WTC11 (cell line): ENCODE measurements at regions not wholly inside any gene's neighbourhood (a gene's known extent, or its start where the extent isn't known, plus 50 kb on each side); places are given as distances from the start of the nearest gene placed in this dataset.

Experiments used
- ATAC-seq: fragments of 200-7000 bp; cut with Tn5 transposase; 2 replicates; pipeline ENCODE4 v1.10.0; 2021; ENCODE audit warnings: mild to moderate bottlenecking, moderate library complexity
- CTCF ChIA-PET: fragments of 300-600 bp; sonication (Branson Sonifier 250); formaldehyde crosslinking; loops from one replicate; lab custom pipeline; 2021; ENCODE audit warnings: antibody characterized with exemption; lab: Charles Lee
- POLR2A ChIA-PET: fragments of 350-600 bp; sonication (Branson Sonifier 250); formaldehyde crosslinking; loops from one replicate; lab custom pipeline; 2021; ENCODE audit warnings: antibody characterized with exemption; lab: Charles Lee
- DNase-seq: peaks from one replicate; pipeline ENCODE4 v3.0.0; 2021; ENCODE audit warnings: low spot score
- H3K27ac Mint-ChIP-seq: 2 replicates; pipeline ENCODE4 v1.8.0; 2021; ENCODE audit warnings: mixed read lengths
- H3K27me3 Mint-ChIP-seq: 2 replicates; pipeline ENCODE4 v1.8.0; 2021; ENCODE audit warnings: low read depth, mild to moderate bottlenecking, moderate library complexity, mixed read lengths
- H3K36me3 Mint-ChIP-seq: 2 replicates; pipeline ENCODE4 v1.8.0; 2021; ENCODE audit warnings: mixed read lengths
- H3K4me1 Mint-ChIP-seq: 2 replicates; pipeline ENCODE4 v1.8.0; 2022; ENCODE audit warnings: mixed read lengths
- H3K4me3 Mint-ChIP-seq: 2 replicates; pipeline ENCODE4 v1.8.0; 2021; ENCODE audit warnings: mild to moderate bottlenecking, moderate library complexity, mixed read lengths
- H3K9me3 Mint-ChIP-seq: 2 replicates; pipeline ENCODE4 v1.8.0; 2021; ENCODE audit warnings: mixed read lengths
- ATF3 ChIP-seq: sonication (generic); formaldehyde crosslinking; conservative IDR thresholded peaks from 2 replicates; pipeline ENCODE4 v1.8.1; 2022; ENCODE audit warnings: mild to moderate bottlenecking, missing genetic modification reagents
- CREB1 ChIP-seq: sonication (generic); formaldehyde crosslinking; IDR thresholded peaks from 2 replicates; pipeline ENCODE4 v1.8.0; 2023; ENCODE audit warnings: mild to moderate bottlenecking, missing genetic modification reagents
- E2F1 ChIP-seq: sonication (generic); formaldehyde crosslinking; IDR thresholded peaks from 2 replicates; pipeline ENCODE4 v1.8.0; 2022; ENCODE audit warnings: mild to moderate bottlenecking, missing genetic modification reagents
- FOXP1 ChIP-seq: sonication (generic); formaldehyde crosslinking; IDR thresholded peaks from 2 replicates; pipeline ENCODE4 v1.8.0; 2022; ENCODE audit warnings: missing genetic modification reagents, mild to moderate bottlenecking, moderate library complexity, borderline replicate concordance
- NR3C1 ChIP-seq: sonication (generic); formaldehyde crosslinking; conservative IDR thresholded peaks from 2 replicates; pipeline ENCODE4 v1.8.1; 2023; ENCODE audit warnings: low read depth, mild to moderate bottlenecking, missing genetic modification reagents
- RORB ChIP-seq: fragments of 250-450 bp; sonication (Bioruptor Pico); IDR thresholded peaks from 2 replicates; pipeline ENCODE4 v1.9.0; 2021; ENCODE audit warnings: mild to moderate bottlenecking
- SMAD3 ChIP-seq: sonication (generic); formaldehyde crosslinking; IDR thresholded peaks from 2 replicates; pipeline ENCODE4 v1.8.0; 2022; ENCODE audit warnings: missing genetic modification reagents, mild to moderate bottlenecking, borderline replicate concordance
- SMAD4 ChIP-seq: sonication (generic); formaldehyde crosslinking; IDR thresholded peaks from 2 replicates; pipeline ENCODE4 v1.8.0; 2022; ENCODE audit warnings: mild to moderate bottlenecking, missing genetic modification reagents
- STAT6 ChIP-seq: sonication (generic); formaldehyde crosslinking; conservative IDR thresholded peaks from 2 replicates; pipeline ENCODE4 v1.8.1; 2023; ENCODE audit warnings: mild to moderate bottlenecking, low read depth, missing genetic modification reagents, moderate library complexity
- TEAD1 ChIP-seq: sonication (generic); formaldehyde crosslinking; IDR thresholded peaks from 2 replicates; pipeline ENCODE4 v1.8.0; 2022; ENCODE audit warnings: mild to moderate bottlenecking, missing genetic modification reagents
- ZNF121 ChIP-seq: sonication (generic); formaldehyde crosslinking; IDR thresholded peaks from 2 replicates; pipeline ENCODE4 v1.8.0; 2023; ENCODE audit warnings: missing genetic modification reagents
- ZNF219 ChIP-seq: sonication (generic); formaldehyde crosslinking; IDR thresholded peaks from 2 replicates; pipeline ENCODE4 v1.8.0; 2023; ENCODE audit warnings: missing genetic modification reagents, mild to moderate bottlenecking, borderline replicate concordance
- ZNF232 ChIP-seq: sonication (generic); formaldehyde crosslinking; IDR thresholded peaks from 2 replicates; pipeline ENCODE4 v1.8.0; 2022; ENCODE audit warnings: mild to moderate bottlenecking, missing genetic modification reagents
- ZNF416 ChIP-seq: fragments of 250-450 bp; sonication (Bioruptor Pico); IDR thresholded peaks from 2 replicates; pipeline ENCODE4 v1.9.0; 2021; ENCODE audit warnings: mild to moderate bottlenecking, inconsistent platforms
- TF ChIP-seq, protein P1 (sequence below): sonication (generic); formaldehyde crosslinking; IDR thresholded peaks from 2 replicates; pipeline ENCODE4 v1.8.0; 2022; ENCODE audit warnings: mild to moderate bottlenecking, missing genetic modification reagents

DNA sequence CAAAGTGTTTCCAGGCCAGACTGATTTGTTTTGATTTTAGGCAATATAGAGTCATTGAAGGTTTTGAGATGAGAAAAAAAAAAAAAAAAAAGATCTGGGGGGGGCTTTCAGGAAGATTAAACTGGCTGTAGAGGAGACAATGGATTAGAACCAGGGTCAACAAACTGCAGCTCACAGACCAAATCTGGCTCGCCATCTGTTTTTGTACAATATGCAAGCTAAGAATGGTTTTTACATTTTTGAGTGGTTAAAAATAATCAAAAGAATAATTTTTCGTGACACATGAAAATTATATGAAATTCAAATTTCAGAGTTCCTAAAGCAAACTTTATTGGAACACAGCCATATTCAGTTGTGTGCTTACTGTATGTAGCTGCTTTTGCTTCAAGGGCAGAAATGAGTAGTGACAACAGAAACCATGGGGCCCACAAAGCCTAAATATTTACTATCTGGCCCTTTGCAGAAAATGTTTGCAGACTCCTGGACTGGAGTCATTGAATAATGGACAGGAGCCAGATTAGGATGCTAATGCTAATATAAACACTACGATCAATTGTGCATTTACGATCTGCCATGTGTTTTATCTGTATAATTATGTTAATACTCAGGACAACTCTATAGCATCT lies 375.7 kb upstream of the DAB1 start:
- Mint-ChIP-seq H3K4me1 (peaks cover 20% of the 10 kb centered on the region), H3K36me3 (no peaks in the 10 kb centered on the region), H3K4me3 (no peak overlapping the region), H3K27ac (no peak overlapping the region), H3K9me3 (0 out of 2 replicates have a peak, but pooled peaks cover 3% of the 10 kb centered on the region), H3K27me3 (no peaks in the 10 kb centered on the region)
- no peak for TF ChIP-seq TEAD1 (CRISPR knock-in tag)
- TF ChIP-seq, protein P1, sequence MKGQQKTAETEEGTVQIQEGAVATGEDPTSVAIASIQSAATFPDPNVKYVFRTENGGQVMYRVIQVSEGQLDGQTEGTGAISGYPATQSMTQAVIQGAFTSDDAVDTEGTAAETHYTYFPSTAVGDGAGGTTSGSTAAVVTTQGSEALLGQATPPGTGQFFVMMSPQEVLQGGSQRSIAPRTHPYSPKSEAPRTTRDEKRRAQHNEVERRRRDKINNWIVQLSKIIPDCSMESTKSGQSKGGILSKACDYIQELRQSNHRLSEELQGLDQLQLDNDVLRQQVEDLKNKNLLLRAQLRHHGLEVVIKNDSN (CRISPR knock-in tag), result no peak
- no peak for TF ChIP-seq NR3C1
- TF ChIP-seq FOXP1 (CRISPR knock-in tag), result no peak
- TF ChIP-seq SMAD4 (CRISPR knock-in tag), result no peak
- no peak for TF ChIP-seq ZNF121 (CRISPR knock-in tag)
- ChIA-PET POLR2A (no interaction called here), CTCF (interaction anchor here (1.0 kb wide), 1 partner anchor 29 kb away, joined by 3 read pairs; no protein-coding TSS in a partner anchor)
- ATAC-seq, result no peak
- no peak for DNase-seq

- no peak for DNase-seq
- Mint-ChIP-seq H3K27ac (no peak overlapping the region), H3K27me3 (no peaks in the 10 kb centered on the region), H3K9me3 (0 out of 2 replicates have a peak, but pooled peaks cover 3% of the 10 kb centered on the region), H3K36me3 (no peaks in the 10 kb centered on the region), H3K4me3 (no peak overlapping the region), H3K4me1 (peaks cover 20% of the 10 kb centered on the region)
- TF ChIP-seq CREB1 (CRISPR knock-in tag), result no peak
- TF ChIP-seq ATF3 (CRISPR knock-in tag), result no peak
- TF ChIP-seq STAT6, result no peak
- no peak for TF ChIP-seq ZNF416
- TF ChIP-seq ZNF219 (CRISPR knock-in tag), result no peak
- TF ChIP-seq, protein P1 (CRISPR knock-in tag), result no peak
- TF ChIP-seq SMAD3 (CRISPR knock-in tag), result no peak
- no peak for TF ChIP-seq ZNF232 (CRISPR knock-in tag)
- no peak for ATAC-seq
- ChIA-PET CTCF (no interaction called here), POLR2A (no interaction called here)
Observed at GRCh38 chr1:57798543-57798942, 374.7 kb upstream of the DAB1 start.

- DNase-seq (no peak), ATAC-seq (peak; percentile 73)
- TF ChIP-seq E2F1 (no peak), RORB (CRISPR knock-in tag) (no peak)
- ChIA-PET POLR2A (no interaction called here), CTCF (no interaction called here)
- Mint-ChIP-seq H3K27ac (no peak overlapping the region), H3K9me3 (no peaks in the 10 kb centered on the region), H3K27me3 (no peaks in the 10 kb centered on the region), H3K4me3 (no peak overlapping the region), H3K36me3 (no peaks in the 10 kb centered on the region), H3K4me1 (peaks cover 21% of the 10 kb centered on the region)
Observed at GRCh38 chr1:57797084-57797483, 373.2 kb upstream of the DAB1 start.
